Fibroblast of the aortic adventitia (primary cell): ENCODE measurements at regions not wholly inside any gene's neighbourhood (a gene's known extent, or its start where the extent isn't known, plus 50 kb on each side); places are given as distances from the start of the nearest gene placed in this dataset.

Source experiments
- DNase-seq: peaks from one replicate; pipeline ENCODE4 v3.0.0-alpha.2; 2010; ENCODE audit warnings: low read depth
- H3K4me3 ChIP-seq: 2 replicates; pipeline ENCODE4 v1.5.1; 2011; ENCODE audit warnings: low read depth, mild to moderate bottlenecking, control low read depth, low read length, moderate library complexity
- CTCF ChIP-seq: IDR thresholded peaks from 2 replicates; pipeline ENCODE4 v1.5.1; 2011; ENCODE audit warnings: mild to moderate bottlenecking, low read length, control low read depth, inconsistent platforms; ENCODE audit not compliant: insufficient read depth

- TF ChIP-seq CTCF = no peak
- DNase-seq = no peak
Observed at GRCh38 chr20:12040261-12040660, 122.6 kb downstream of the BTBD3 start.

GRCh38 chr20:12044969-12045368 lies 127.3 kb downstream of the BTBD3 start:
- DNase-seq = no peak
- TF ChIP-seq CTCF = no peak
- no peak overlapping the region for H3K4me3 ChIP-seq

More at GRCh38 chr20:12040261-12040660, 122.6 kb downstream of the BTBD3 start:
- no peak overlapping the region for H3K4me3 ChIP-seq

GRCh38 chr20:12047838-12048432 lies 130.2 kb downstream of the BTBD3 start:
- peak; percentile 42 for DNase-seq
- no peak for TF ChIP-seq CTCF
- no peak overlapping the region for H3K4me3 ChIP-seq

GRCh38 chr20:12049125-12049524 lies 131.4 kb downstream of the BTBD3 start:
- DNase-seq = peak; percentile 70
- no peak for TF ChIP-seq CTCF
- H3K4me3 ChIP-seq = no peak overlapping the region

GRCh38 chr20:12051206-12052163 lies 133.8 kb downstream of the BTBD3 start:
- TF ChIP-seq CTCF = no peak
- DNase-seq = peak; percentile 23
- H3K4me3 ChIP-seq = no peak overlapping the region

GRCh38 chr20:12053353-12053752 lies 135.7 kb downstream of the BTBD3 start:
- DNase-seq = peak; percentile 77
- no peak for TF ChIP-seq CTCF

More at GRCh38 chr20:12053353-12053752, 135.7 kb downstream of the BTBD3 start:
- H3K4me3 ChIP-seq = no peak overlapping the region
